ENCODE measurements at regions not wholly inside any gene's neighbourhood (a gene's known extent, or its start where the extent isn't known, plus 50 kb on each side); places are given as distances from the start of the nearest gene placed in this dataset.

- H3K4me3 ChIP-seq, result no peak overlapping the region
- no peak for TF ChIP-seq CTCF (IDR thresholded peaks at IDR 0.05)
- H3K4me1 ChIP-seq, result peaks cover 0 to 10% (median 0%) of the 10 kb centered on the region in 4 donors
- no peaks in the 10 kb centered on the region for H3K27me3 ChIP-seq
- no peaks in the 10 kb centered on the region for H3K9me3 ChIP-seq
- no peaks in the 10 kb centered on the region for H3K36me3 ChIP-seq
- DNase-seq, result no peak
- intact Hi-C loops (cut with DNase I; ENCODE audit: low total_unique reads), result no loop called here
- H3K27ac ChIP-seq, result no peak overlapping the region
Measured at GRCh38 chr2:12493031-12493513, 223.7 kb upstream of the TRIB2 start.

- H3K27me3 ChIP-seq, result no peaks in the 10 kb centered on the region
- H3K36me3 ChIP-seq, result no peaks in the 10 kb centered on the region
- H3K9me3 ChIP-seq, result no peaks in the 10 kb centered on the region
- no peak for TF ChIP-seq CTCF (IDR thresholded peaks at IDR 0.05)
- no peak overlapping the region for H3K4me3 ChIP-seq
- H3K27ac ChIP-seq, result no peak overlapping the region
- intact Hi-C loops (cut with DNase I; ENCODE audit: low total_unique reads), result no loop called here
- no peaks in the 10 kb centered on the region for H3K4me1 ChIP-seq
- DNase-seq, result no peak
Measured at GRCh38 chr2:12495247-12495868, 221.4 kb upstream of the TRIB2 start.

GRCh38 chr2:12498286-12498685, 218.4 kb upstream of the TRIB2 start:
- no peak for DNase-seq
- H3K4me3 ChIP-seq, result no peak overlapping the region
- H3K4me1 ChIP-seq, result no peaks in the 10 kb centered on the region
- intact Hi-C loops (cut with DNase I; ENCODE audit: low total_unique reads), result no loop called here
- no peaks in the 10 kb centered on the region for H3K36me3 ChIP-seq
- H3K27me3 ChIP-seq, result no peaks in the 10 kb centered on the region
- H3K27ac ChIP-seq, result no peak overlapping the region
- no peaks in the 10 kb centered on the region for H3K9me3 ChIP-seq
- TF ChIP-seq CTCF (IDR thresholded peaks at IDR 0.05), result no peak

- no peaks in the 10 kb centered on the region for H3K36me3 ChIP-seq
- DNase-seq, result no peak
- intact Hi-C loops (cut with DNase I; ENCODE audit: low total_unique reads), result no loop called here
- TF ChIP-seq CTCF (IDR thresholded peaks at IDR 0.05), result no peak
- no peaks in the 10 kb centered on the region for H3K27me3 ChIP-seq
- H3K27ac ChIP-seq, result no peak overlapping the region
- H3K4me1 ChIP-seq, result no peaks in the 10 kb centered on the region
- no peaks in the 10 kb centered on the region for H3K9me3 ChIP-seq
- no peak overlapping the region for H3K4me3 ChIP-seq
Measured at GRCh38 chr2:12498704-12499103, 218.0 kb upstream of the TRIB2 start.

GRCh38 chr2:12500899-12501298, 215.8 kb upstream of the TRIB2 start:
- Histone ChIP-seq H3K27me3 (no peaks in the 10 kb centered on the region), H3K27ac (no peak overlapping the region), H3K4me3 (no peak overlapping the region), H3K9me3 (no peaks in the 10 kb centered on the region), H3K4me1 (no peaks in the 10 kb centered on the region), H3K36me3 (no peaks in the 10 kb centered on the region)
- DNase-seq, result no peak
- intact Hi-C loops (cut with DNase I; ENCODE audit: low total_unique reads), result no loop called here
- TF ChIP-seq CTCF (IDR thresholded peaks at IDR 0.05), result no peak

All from tibial artery (tissue), 4 donors.